GM21423 (cell line): ENCODE measurements at regions not wholly inside any gene's neighbourhood (a gene's known extent, or its start where the extent isn't known, plus 50 kb on each side); places are given as distances from the start of the nearest gene placed in this dataset.

Experiments used
- ATAC-seq: cut with Tn5 transposase; IDR thresholded peaks from one replicate; pipeline ENCODE4 v1.9.1; 2021; ENCODE audit warnings: mild to moderate bottlenecking, moderate library complexity; ENCODE audit not compliant: unreplicated experiment

DNA sequence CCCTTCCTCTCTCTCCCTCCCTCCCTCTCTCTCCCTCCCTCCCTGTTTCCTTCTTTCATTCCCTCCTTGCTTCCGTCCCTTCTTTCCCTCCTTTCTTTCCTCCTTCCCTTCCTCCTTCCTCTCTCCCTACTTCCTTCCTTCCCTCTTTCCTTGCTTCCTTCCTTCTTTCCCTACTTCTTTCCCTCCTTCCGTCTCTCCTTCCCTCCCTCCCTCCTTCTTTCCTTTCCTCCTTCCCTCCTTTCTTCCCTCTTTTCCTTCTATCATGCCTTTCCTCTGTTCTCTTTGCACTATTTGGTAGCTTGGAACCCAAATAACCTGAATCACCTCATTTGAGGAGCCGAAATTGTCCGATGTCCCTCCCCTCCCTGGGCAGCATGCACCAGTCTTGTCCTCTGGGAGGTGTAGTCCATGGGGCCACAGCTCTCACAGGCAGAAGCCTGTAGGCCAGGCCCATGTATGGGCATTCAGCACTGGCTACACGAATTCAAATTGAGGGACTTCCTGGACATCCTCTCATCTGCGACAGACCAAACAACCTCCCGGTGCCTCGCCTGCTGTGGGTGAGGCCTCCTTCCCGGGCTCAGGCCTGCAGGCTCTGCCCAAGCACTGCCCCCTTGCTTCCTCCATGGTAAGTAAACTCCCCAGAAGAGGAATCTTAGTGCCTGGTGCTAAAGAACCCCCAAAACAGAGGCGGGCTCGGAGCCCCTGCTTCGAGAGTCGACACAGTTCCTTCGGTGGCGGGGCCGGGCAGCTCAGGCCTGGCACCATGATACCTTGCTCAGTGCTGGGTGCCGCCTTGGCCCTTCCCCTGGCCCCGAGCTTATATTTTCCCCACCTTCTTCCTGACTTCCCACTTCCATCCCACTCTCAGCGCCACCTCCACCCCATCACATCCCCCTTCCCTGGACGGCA is 454.1 kb upstream of the CADM1 start:
- ATAC-seq, result no peak

DNA sequence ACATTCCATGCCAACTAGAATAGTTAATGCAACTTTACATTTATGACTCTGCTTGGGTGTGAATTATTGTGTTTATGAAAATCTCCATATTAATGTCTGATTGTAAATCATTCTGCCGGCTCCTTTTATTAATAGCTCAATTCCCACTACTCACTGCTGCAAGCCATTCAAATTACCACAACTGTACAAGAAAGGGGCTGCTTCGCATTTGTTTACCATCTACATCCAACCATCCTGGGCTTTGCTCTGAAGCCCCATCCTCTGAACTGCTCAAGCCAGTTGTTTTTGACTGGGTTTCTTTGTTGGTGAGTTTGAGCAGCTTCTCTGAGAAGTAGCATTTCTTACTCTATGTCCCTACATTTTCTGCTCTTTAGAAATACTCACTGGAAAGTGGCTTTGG is 451.6 kb upstream of the CADM1 start:
- no peak for ATAC-seq

DNA sequence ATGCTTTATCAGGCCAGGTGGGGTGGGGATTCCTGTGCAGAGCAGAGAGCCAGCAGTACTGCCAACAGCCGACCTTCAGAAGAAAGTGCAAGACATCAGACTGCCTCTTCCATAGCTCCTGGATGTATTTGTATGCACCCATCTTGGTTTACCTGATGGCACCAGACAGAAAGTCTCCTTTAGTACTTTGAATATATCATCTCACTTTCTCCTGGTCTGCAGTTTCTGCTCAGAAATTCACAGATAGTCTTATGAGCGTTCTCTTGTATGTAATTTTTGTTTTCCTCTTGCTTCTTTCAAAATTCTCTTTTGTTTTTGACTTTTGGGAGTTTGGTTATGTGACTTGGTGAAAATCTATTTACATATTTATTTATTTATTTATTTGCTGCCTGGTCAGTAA is 446.4 kb upstream of the CADM1 start:
- ATAC-seq, result no peak

DNA sequence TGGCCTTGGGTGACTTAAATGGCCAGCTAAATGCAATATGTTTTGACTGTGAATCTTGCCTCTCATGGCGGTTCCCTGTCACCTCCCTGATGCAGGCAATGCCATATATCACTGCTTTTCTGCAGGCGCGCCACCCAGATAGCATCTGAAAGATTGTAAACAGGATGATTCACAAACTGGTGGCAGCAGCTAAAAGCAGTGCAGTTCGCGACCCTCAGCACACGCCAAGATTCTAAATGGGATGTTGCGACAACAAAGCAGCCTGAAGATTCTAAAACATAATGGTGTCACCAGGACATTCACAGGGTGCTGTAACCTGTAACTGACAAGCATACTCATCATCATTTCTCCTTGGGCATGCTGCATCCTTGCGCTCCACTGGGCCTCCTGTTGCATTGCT is 440.4 kb upstream of the CADM1 start:
- ATAC-seq, result no peak

DNA sequence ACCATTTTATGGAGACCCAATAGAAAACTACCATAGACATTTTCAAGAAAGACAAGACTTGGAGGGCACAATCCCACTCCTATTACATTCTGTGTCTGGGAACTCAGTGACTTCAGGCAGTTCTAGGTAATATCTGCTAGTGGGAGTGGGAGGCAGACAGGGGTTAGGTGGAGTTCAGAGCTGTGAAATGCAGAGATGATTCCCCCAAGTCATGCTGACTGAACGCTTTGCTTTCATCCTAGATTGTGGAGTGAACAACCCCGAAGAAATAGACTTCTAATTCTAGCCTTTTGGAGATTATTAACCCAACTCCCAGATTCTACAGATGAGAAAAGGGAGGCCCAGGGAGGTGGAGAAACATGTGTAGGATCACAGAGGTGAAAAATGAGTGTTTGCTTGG is 437.8 kb upstream of the CADM1 start:
- ATAC-seq, result no peak

DNA sequence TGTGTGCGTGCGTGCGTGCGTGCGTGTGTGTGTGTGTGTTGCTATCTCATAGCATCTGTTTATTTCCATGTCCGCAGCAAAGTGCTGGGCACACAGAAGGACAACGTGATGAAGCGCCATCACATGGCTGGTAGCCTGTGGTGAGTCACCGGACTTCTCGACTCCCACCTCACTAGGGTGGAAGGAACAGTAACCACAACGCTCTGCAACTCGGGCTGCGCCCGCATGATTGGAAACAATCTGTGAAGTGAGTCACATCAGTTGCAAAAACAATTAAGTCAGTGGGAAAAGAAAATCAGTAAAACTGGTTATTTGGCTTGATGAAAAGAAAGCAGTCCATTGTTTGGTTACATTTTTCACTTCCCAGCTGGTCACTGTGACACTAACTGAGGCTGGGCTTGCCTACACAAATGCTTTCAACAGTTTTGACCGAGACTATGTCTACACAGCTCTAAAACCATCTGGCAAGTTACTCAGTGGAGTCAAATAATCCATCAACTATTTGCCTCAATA is 437.3 kb upstream of the CADM1 start:
- no peak for ATAC-seq

DNA sequence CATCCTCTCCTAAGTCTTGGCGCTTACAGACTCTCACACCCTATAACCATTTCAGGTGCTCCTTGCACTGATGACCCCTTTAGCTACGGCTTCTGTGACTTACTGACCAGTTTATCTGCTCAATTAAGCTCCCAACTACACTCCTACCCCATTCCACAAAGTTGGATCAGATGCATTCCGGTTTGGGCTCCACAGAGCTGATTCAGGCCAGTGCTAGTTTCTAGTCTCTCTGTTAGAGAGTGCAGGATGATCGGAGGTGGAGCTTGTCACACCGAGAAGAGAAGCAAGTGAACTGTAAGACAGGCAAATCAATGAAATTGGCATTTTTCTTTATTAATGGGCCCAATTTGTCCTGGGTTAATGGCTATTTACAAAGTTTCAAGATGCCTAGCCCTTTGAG is 436.8 kb upstream of the CADM1 start:
- ATAC-seq, result no peak

DNA sequence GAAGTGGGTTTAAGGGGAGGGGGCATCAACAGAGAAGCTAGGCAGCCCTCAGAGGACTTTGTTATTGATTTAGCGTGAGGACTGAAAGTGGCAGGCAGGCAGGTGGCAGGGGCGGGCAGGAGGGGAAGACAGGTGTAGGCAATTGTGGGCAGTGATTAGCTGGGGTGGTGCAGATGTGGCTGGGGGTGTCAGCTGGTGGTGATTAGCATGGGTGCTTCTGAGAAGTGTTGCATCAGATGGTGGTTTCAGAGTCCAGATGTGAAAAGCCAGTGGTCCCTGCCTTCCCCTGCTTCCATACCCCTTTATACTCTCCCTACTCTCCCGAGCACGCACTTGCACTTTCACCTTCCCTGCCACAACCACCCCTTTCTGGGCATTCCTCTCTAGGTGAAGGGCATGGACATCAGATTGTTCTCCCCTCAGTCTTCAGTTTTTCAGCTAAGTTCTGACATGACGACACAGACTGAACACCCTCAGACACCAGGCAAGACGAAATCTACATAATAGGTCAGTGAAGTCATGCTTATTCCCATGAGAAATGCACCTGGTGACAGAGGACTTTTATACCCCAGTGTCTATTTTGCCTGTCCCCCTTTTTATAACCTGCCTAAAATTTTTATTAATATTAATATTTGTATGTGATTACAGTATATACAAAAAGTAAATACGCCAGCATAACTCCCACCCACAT is 435.7 kb upstream of the CADM1 start:
- ATAC-seq, result peak; percentile 51

DNA sequence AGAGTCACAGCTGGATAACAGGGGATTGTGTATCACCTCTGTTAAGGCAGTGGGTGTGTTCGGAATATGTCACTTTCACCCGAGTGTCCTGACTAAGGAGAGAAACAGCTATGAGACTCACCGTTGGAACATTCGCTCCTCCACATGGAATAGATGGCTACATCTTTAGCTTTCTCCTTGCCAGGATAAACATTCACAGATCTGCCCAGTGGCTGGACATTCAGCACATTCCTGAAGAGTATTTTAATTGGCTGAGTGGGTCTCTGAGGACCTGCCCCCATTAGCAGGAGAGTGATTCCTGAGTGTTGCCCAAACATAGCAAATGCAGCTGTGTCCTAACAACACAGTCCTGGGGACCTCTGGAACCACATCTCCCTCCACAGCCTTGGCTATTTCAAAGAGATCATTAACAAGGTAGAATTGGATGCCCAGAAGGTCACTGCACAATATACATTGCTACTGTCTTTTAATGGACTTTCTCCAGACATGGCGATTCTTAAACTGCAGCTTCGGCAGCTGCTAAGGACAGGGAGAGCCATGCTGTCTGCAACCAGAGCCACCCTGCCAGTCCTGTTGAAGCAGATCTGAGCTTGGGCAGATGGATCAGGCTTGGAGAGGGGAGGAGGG is 435.0 kb upstream of the CADM1 start:
- ATAC-seq, result no peak

DNA sequence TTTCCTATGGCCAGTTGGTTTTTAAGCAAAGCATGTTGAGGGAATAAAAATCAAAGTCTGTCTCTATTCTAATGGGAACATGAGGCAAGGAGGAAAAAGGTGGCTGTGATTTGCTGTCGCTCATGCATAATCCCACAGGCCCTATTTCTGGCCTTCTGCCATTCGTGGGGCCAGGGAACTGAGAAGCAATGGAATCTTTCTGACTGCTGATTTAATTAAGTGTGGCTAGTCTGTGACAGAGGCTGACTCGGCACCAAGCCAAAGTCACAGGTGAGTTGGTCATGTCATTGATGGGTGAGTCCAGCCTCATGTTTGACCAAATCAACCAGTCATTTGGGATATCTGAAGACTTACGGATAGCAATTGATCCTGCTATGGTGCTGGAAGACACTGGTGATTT is 429.3 kb upstream of the CADM1 start:
- no peak for ATAC-seq

DNA sequence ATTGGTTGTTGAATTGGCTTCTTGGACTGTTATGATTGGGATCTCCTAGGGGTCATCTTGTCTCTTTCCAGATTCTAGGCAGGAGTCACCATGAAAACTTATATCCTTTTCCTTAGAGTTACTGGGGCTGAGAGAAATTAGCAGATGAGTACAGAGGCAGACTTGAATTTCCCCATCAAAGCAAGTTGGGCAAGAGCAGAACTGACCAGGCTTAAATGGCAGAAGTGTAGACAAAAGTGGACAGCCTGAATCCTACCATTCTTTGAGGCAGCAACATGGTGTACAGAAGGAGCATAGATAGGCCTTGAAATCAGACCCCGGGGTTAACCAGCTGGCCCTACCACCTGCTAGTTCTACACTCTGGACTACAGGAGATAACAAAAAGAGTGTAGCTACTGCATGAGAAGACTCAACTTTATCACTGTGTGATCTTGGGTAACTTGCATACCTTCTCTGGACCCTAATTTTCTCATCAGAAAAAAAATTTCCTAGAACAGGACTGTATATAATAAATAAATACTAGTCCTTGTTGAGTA is 427.4 kb upstream of the CADM1 start:
- ATAC-seq, result no peak

DNA sequence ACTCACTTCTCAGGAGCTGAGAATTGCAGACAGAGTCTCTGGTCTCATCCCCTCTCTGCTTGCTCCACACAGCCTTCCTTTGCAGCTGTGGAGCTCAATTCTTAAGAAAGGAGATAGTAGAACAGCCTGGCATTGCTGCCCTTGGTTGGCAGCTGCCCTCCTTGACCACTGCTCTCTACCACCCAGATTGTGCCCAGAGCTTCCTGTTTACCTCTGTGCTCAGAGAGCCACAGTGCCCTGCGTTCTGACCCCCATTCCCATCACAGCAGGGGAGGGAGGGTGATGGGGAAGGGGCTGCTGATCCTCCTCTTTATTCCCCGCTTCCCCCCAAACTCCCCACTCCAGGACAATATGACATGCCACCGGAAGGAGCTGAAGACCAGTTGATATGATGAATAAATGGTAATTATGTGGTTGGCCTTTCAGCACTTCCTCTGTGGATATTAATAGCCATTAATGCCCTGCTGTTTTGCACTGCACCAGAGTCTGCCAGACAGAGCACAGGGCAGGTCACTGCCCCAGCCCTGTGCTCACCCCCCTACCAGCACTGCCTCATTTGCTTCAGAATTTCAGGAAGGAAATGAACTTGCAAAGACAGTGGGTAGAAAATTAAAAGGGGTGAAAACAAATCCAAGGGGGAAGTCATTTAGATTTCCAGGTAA is 426.8 kb upstream of the CADM1 start:
- peak; percentile 34 for ATAC-seq

DNA sequence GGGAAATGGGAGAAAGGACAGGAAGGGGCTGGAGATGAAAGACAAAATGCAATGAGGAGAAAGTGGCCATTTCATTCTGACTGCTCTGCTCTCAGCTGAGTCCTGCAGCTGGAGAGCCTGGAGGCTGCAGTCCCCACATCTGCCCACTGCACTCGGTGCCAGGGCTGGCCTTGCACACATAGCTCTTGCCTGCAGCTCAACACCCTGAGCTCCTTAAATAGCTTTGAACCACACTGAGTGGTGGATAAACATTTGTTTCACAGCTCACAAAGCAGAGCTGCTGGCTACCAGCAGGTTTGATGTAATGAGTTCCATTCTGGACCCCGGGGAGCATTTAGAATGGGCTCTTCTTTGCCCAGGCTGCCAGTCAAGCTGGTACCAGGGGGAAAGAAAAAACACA is 426.1 kb upstream of the CADM1 start:
- no peak for ATAC-seq

DNA sequence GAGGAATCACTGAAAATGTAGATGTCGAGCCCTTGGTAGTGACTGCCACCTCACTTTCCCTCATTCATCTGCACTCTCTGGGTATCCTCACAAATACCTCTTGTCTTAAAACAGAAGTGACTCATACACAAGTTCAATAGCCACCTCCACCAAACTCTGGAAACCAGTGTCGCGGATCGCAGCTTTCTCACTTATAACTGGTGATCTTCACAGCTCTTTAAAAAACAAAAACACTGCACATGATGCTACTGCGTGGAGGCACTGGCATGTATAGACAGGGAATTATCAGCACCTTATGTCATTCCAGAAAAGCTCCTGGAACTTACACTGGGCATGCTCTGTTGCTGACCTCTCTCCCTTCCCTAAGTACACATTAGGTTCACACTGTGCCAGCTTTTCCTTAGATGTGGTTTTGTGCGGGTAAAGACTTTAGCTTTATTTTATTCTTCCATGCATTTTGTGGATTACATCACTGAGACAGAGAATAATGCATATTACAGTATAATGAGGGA is 425.5 kb upstream of the CADM1 start:
- peak; percentile 15 for ATAC-seq

DNA sequence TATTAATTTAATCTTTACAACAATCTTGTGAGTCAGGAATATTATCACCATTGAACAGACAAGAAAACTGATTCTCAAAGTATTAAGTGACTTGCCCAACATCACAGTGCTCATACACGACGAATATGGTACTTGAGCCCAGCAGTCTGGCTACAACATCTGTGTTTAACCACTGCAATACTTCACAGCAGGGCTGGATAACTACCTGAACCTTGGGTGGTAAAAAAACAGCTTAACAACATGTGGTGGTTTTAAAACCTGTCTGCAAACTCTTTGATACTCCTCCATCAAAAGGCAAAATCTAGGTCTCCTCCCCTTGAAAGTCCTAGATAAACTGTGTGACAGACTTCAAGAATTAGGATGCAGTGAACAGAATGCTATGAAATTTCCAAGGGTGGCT is 424.6 kb upstream of the CADM1 start:
- no peak for ATAC-seq

DNA sequence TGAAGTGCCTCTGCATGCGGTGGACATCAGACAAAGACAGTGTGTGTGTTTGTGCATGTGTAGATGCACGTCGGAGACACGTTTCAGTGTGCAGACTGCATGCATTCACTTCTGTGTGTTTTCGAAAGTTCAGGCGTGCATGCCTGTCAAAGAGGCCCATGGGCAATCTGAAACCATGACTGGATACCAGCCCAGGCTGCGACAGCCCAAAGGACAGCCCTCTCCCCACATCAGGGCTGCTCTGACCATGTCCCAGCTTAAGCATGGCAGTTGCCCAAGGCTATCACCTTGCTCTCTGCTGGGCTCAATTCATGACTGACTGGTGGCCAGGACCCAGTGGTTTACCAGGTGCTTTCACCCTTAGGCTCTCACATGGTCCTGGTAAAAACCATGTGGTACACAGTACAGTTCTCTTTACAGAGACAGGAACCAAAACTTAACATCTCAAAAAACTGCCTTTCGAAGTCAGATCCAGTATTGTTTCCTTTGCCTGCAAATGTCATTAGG is 423.7 kb upstream of the CADM1 start:
- ATAC-seq, result peak; percentile 40

DNA sequence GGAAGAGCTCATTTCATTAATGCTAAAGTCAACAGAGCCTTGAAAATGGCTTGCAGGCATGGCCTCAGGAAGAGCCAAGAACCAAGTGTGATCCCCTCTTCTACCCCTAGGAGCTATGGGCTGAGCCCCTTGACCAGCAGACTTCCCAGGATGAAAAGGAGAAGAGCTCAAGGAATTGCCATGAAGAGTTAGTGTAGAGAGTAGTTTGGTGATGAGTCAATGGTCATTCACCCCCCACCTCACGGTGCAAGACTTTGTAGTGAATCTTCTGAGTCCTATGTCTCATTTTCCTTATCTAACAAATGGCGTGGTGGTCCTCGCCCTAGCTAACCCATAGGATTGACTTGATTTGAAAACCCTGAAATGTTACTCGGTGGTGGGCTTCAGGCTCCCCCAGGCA is 422.4 kb upstream of the CADM1 start:
- no peak for ATAC-seq

DNA sequence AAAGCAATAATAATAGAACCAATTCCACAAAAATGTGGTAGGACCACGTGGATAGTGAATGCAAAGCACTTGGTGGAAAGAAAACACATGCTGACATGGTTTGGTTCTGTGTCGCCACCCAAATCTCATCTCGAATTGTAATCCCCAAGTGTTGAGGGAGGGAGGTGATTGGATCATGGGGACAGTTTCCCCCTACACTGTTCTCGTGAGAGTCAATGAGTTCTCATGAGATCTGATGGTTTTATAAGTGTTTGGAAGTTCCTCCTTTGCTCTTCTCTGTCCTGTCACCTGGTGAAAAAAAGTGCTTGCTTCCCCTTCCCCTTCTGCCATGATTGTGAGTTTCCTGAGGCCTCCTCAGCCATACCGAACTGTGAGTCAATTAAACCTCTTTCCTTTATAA is 421.9 kb upstream of the CADM1 start:
- no peak for ATAC-seq

DNA sequence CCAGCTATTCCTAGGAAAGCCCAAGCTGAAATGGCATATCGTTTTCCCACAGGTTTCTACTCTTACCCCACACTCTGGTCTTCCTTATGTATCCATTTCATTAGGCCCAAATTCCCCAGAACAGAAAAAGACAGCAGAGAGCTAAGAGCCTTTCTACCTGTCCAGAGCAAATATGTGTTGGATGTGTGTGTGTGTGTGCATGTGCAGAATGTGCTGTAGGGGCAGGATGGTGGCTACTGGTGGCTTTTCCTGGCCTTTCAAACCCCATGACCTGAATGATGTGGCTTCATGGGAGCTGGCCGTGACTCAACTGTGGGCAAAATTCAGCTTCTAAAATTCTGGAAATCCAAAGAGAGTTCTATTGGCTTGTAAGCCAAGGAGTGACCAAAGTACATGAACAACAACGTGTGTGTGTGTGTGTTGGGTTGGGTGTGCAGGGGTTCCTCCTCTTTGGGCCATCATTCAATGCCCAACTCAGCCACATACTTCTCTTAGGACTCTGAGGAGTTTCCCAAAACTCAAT is 421.4 kb upstream of the CADM1 start:
- no peak for ATAC-seq
